ENCODE measurements at regions not wholly inside any gene's neighbourhood (a gene's known extent, or its start where the extent isn't known, plus 50 kb on each side); places are given as distances from the start of the nearest gene placed in this dataset.

DNA sequence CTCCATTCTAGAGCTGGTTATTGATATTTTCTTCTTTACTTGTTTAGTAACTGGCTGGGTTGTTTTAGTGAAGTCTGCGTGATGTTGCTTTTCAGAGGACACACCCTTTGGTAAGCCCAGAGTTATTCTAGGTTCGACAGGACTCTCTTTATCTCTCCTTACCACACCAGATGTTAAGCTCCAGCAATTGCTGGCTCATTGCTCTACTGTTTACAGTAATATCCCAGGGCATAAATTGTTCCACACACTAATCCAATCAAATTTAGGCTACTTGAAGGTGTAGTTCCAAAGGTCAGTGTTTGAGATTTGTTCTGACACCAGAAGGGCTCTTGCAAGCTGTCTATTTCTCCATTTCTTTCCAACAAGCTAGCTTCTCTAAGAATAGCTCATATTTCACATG, 506.6 kb downstream of the NR4A2 start:
- Histone ChIP-seq H3K27me3 (ENCODE audit: low read length) (no peaks in the 10 kb centered on the region), H3K9ac (ENCODE audit: low read length) (no peak overlapping the region), H3K27ac (ENCODE audit: low read length) (no peak overlapping the region), H2AFZ (ENCODE audit: low read length) (no peak overlapping the region), H3K36me3 (ENCODE audit: low read depth, low read length) (no peaks in the 10 kb centered on the region), H3K4me3 (ENCODE audit: low read length) (no peak overlapping the region), H3K9me3 (ENCODE audit: low read length) (no peaks in the 10 kb centered on the region), H3F3A (ENCODE audit: low read length, unreplicated experiment) (no peaks in the 10 kb centered on the region), H3K9me2 (replicated peaks; ENCODE audit: low read length) (no peaks in the 10 kb centered on the region), H3K4me2 (ENCODE audit: low read length) (no peak overlapping the region), H3K79me2 (ENCODE audit: low read length) (no peaks in the 10 kb centered on the region), H3K4me1 (ENCODE audit: insufficient read depth, low read length) (no peaks in the 10 kb centered on the region), H4K20me1 (ENCODE audit: low read length) (no peaks in the 10 kb centered on the region)
- no peak for DNase-seq
- ATAC-seq, result no peak
- no TSS peak for BruUV-seq (replicated peaks)
- TF ChIP-seq EZH2 (IDR thresholded peaks at IDR 0.05; ENCODE audit: low read length, unreplicated experiment) (no peak), EZH2phosphoT487 (IDR thresholded peaks at IDR 0.05; ENCODE audit: borderline replicate concordance, low read length) (no peak)
- TF ChIP-seq, protein P1, sequence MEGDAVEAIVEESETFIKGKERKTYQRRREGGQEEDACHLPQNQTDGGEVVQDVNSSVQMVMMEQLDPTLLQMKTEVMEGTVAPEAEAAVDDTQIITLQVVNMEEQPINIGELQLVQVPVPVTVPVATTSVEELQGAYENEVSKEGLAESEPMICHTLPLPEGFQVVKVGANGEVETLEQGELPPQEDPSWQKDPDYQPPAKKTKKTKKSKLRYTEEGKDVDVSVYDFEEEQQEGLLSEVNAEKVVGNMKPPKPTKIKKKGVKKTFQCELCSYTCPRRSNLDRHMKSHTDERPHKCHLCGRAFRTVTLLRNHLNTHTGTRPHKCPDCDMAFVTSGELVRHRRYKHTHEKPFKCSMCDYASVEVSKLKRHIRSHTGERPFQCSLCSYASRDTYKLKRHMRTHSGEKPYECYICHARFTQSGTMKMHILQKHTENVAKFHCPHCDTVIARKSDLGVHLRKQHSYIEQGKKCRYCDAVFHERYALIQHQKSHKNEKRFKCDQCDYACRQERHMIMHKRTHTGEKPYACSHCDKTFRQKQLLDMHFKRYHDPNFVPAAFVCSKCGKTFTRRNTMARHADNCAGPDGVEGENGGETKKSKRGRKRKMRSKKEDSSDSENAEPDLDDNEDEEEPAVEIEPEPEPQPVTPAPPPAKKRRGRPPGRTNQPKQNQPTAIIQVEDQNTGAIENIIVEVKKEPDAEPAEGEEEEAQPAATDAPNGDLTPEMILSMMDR (conservative IDR thresholded peaks at IDR 0.05; ENCODE audit: low read depth, low read length), result no peak
- ChIA-PET CTCF (no interaction called here), POLR2A (ENCODE audit: unreplicated experiment) (no interaction called here)
- intact Hi-C loops (cut with micrococcal nuclease), result no loop called here

DNA sequence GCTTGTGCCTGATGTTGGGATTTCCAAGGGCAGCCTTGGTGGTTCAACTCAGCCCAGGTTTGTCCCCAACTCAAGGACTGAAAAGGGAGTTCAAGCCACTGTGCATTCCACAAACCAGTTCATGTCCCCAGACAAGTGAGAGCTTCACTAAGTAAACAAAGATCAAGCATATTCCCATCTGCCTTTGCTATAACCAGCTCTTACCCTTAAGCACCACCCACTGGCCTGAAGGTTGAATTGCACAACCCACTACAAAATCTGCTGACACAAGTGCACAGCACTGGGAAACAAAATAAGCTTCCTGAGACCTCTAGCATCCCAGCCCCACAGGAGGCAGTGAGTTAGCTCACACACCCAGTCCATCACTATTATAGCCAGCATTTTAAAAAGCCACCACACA, 516.7 kb downstream of the NR4A2 start:
- no peaks in the 10 kb centered on the region for H3K4me1 ChIP-seq (ENCODE audit: insufficient read depth, low read length)
- no peak overlapping the region for H3K9ac ChIP-seq (ENCODE audit: low read length)
- TF ChIP-seq, protein P1 (conservative IDR thresholded peaks at IDR 0.05; ENCODE audit: low read depth, low read length), result peak; percentile 62
- TF ChIP-seq EZH2phosphoT487 (IDR thresholded peaks at IDR 0.05; ENCODE audit: borderline replicate concordance, low read length), result no peak
- TF ChIP-seq EZH2 (IDR thresholded peaks at IDR 0.05; ENCODE audit: low read length, unreplicated experiment), result no peak
- no peak overlapping the region for H3K4me2 ChIP-seq (ENCODE audit: low read length)
- H3F3A ChIP-seq (ENCODE audit: low read length, unreplicated experiment), result no peaks in the 10 kb centered on the region
- CTCF ChIA-PET, result interaction anchor here (0.6 to 1.1 kb wide), 3 partner anchors 141 to 442 kb away, joined by 4 to 9 read pairs (median 4); no protein-coding TSS in a partner anchor
- no TSS peak for BruUV-seq (replicated peaks)
- intact Hi-C loops (cut with micrococcal nuclease), result loop anchor here (1.0 kb wide), 1 partner anchor 439 kb away; no protein-coding TSS in a partner anchor
- H3K4me3 ChIP-seq (ENCODE audit: low read length), result no peak overlapping the region
- H4K20me1 ChIP-seq (ENCODE audit: low read length), result no peaks in the 10 kb centered on the region
- H2AFZ ChIP-seq (ENCODE audit: low read length), result no peak overlapping the region
- H3K36me3 ChIP-seq (ENCODE audit: low read depth, low read length), result no peaks in the 10 kb centered on the region
- no peak overlapping the region for H3K27ac ChIP-seq (ENCODE audit: low read length)
- no peaks in the 10 kb centered on the region for H3K9me2 ChIP-seq (replicated peaks; ENCODE audit: low read length)
- POLR2A ChIA-PET (ENCODE audit: unreplicated experiment), result no interaction called here
- DNase-seq (peak; percentile 63), ATAC-seq (peak; percentile 61)
- no peaks in the 10 kb centered on the region for H3K9me3 ChIP-seq (ENCODE audit: low read length)
- H3K79me2 ChIP-seq (ENCODE audit: low read length), result no peaks in the 10 kb centered on the region
- no peaks in the 10 kb centered on the region for H3K27me3 ChIP-seq (ENCODE audit: low read length)

DNA sequence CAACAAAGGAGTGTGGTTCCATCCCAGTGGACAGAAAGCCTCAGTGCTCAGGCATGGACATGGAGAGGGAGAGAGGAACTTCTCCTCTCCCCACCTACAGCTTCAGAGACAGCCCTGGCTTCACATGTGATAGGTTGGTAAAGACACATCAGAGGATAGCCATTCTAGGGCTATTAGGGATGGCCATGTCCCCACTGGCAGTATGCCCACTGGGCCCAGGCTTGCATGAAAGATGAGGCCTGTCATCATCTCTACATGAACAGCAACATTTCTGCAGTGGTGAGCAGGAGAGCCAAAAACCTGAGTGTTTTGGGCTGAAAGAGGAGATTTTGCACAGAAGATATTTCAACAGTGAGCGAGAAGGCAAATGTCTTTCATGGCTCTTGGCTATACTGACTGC, 517.2 kb downstream of the NR4A2 start:
- no peak overlapping the region for H3K9ac ChIP-seq (ENCODE audit: low read length)
- no peak overlapping the region for H3K27ac ChIP-seq (ENCODE audit: low read length)
- no peak for TF ChIP-seq EZH2phosphoT487 (IDR thresholded peaks at IDR 0.05; ENCODE audit: borderline replicate concordance, low read length)
- no peak for TF ChIP-seq EZH2 (IDR thresholded peaks at IDR 0.05; ENCODE audit: low read length, unreplicated experiment)
- TF ChIP-seq, protein P1 (conservative IDR thresholded peaks at IDR 0.05; ENCODE audit: low read depth, low read length), result no peak
- CTCF ChIA-PET, result interaction anchor here (0.6 to 1.1 kb wide), 2 partner anchors 438 to 442 kb away, joined by 4 to 9 read pairs; no protein-coding TSS in a partner anchor
- POLR2A ChIA-PET (ENCODE audit: unreplicated experiment), result no interaction called here
- no peaks in the 10 kb centered on the region for H4K20me1 ChIP-seq (ENCODE audit: low read length)
- ATAC-seq, result no peak
- H2AFZ ChIP-seq (ENCODE audit: low read length), result no peak overlapping the region
- H3K4me2 ChIP-seq (ENCODE audit: low read length), result no peak overlapping the region
- H3K9me3 ChIP-seq (ENCODE audit: low read length), result no peaks in the 10 kb centered on the region
- H3K36me3 ChIP-seq (ENCODE audit: low read depth, low read length), result no peaks in the 10 kb centered on the region
- intact Hi-C loops (cut with micrococcal nuclease), result no loop called here
- H3K79me2 ChIP-seq (ENCODE audit: low read length), result no peaks in the 10 kb centered on the region
- H3K4me3 ChIP-seq (ENCODE audit: low read length), result no peak overlapping the region
- no peaks in the 10 kb centered on the region for H3K4me1 ChIP-seq (ENCODE audit: insufficient read depth, low read length)
- no peaks in the 10 kb centered on the region for H3K9me2 ChIP-seq (replicated peaks; ENCODE audit: low read length)
- BruUV-seq (replicated peaks), result no TSS peak
- DNase-seq, result no peak
- H3F3A ChIP-seq (ENCODE audit: low read length, unreplicated experiment), result no peaks in the 10 kb centered on the region
- no peaks in the 10 kb centered on the region for H3K27me3 ChIP-seq (ENCODE audit: low read length)
